OCI-LY3 (cell line): ENCODE measurements at regions not wholly inside any gene's neighbourhood (a gene's known extent, or its start where the extent isn't known, plus 50 kb on each side); places are given as distances from the start of the nearest gene placed in this dataset.

Experiments
- EZH2phosphoT487 ChIP-seq: fragments of 200-600 bp; shearing (Covaris generic); IDR thresholded peaks from 2 replicates; pipeline ENCODE4 v1.6.1; 2018; ENCODE audit warnings: antibody characterized with exemption, mixed run types, low read depth
- TF ChIP-seq, protein P1 (sequence below): fragments of 200-600, 300-600 bp; sonication (generic); IDR thresholded peaks from 2 replicates; pipeline ENCODE4 v1.5.1; 2014; ENCODE audit warnings: antibody characterized with exemption, low read length, low read depth

DNA sequence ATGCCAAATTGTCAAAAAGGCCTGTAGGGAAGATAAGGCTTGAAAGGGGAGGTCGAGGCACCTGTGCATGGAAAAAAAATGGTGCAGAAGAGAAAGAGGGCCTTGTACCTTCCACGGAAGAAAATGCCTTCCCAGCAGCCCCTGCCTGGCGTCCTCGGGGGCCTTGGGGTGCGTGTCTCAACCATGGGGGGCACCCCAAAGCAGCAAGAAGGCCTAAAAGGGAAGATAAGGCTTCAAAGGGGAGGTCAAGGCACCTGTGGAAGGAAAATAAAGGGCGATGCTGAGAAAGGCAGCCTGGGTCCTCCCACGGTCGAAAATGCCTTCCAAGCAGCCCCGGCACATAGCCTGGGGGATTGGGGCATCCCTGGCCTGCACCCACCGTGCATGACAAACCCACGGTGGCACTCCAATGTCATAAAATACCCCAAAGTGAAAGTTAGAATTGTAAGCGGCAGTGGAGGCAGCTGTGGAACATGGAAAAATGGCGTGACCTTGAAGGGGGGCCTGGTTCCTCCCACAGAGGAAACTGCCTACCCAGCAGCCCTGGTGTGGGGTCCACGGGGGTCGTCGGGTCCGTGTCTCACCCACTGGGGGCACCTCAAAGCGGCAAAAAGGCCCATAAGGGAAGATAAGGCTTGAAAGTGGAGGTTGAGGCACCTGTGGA lies 275.0 kb downstream of the ALG10 start:
- TF ChIP-seq, protein P1, sequence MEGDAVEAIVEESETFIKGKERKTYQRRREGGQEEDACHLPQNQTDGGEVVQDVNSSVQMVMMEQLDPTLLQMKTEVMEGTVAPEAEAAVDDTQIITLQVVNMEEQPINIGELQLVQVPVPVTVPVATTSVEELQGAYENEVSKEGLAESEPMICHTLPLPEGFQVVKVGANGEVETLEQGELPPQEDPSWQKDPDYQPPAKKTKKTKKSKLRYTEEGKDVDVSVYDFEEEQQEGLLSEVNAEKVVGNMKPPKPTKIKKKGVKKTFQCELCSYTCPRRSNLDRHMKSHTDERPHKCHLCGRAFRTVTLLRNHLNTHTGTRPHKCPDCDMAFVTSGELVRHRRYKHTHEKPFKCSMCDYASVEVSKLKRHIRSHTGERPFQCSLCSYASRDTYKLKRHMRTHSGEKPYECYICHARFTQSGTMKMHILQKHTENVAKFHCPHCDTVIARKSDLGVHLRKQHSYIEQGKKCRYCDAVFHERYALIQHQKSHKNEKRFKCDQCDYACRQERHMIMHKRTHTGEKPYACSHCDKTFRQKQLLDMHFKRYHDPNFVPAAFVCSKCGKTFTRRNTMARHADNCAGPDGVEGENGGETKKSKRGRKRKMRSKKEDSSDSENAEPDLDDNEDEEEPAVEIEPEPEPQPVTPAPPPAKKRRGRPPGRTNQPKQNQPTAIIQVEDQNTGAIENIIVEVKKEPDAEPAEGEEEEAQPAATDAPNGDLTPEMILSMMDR: no peak
- TF ChIP-seq EZH2phosphoT487: no peak
